ENCODE measurements at regions not wholly inside any gene's neighbourhood (a gene's known extent, or its start where the extent isn't known, plus 50 kb on each side); places are given as distances from the start of the nearest gene placed in this dataset.

- TF ChIP-seq, protein P1, sequence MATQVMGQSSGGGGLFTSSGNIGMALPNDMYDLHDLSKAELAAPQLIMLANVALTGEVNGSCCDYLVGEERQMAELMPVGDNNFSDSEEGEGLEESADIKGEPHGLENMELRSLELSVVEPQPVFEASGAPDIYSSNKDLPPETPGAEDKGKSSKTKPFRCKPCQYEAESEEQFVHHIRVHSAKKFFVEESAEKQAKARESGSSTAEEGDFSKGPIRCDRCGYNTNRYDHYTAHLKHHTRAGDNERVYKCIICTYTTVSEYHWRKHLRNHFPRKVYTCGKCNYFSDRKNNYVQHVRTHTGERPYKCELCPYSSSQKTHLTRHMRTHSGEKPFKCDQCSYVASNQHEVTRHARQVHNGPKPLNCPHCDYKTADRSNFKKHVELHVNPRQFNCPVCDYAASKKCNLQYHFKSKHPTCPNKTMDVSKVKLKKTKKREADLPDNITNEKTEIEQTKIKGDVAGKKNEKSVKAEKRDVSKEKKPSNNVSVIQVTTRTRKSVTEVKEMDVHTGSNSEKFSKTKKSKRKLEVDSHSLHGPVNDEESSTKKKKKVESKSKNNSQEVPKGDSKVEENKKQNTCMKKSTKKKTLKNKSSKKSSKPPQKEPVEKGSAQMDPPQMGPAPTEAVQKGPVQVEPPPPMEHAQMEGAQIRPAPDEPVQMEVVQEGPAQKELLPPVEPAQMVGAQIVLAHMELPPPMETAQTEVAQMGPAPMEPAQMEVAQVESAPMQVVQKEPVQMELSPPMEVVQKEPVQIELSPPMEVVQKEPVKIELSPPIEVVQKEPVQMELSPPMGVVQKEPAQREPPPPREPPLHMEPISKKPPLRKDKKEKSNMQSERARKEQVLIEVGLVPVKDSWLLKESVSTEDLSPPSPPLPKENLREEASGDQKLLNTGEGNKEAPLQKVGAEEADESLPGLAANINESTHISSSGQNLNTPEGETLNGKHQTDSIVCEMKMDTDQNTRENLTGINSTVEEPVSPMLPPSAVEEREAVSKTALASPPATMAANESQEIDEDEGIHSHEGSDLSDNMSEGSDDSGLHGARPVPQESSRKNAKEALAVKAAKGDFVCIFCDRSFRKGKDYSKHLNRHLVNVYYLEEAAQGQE (IDR thresholded peaks at IDR 0.05; ENCODE audit: low read depth): no peak
- TF ChIP-seq ZBTB7A (IDR thresholded peaks at IDR 0.05; ENCODE audit: low read depth) (no peak), FOXM1 (IDR thresholded peaks at IDR 0.05; ENCODE audit: borderline replicate concordance, low read depth) (no peak), MAX (IDR thresholded peaks at IDR 0.05) (no peak)
These were observed 341.3 kb downstream of the ARL4A start for GRCh38 chr7:13028825-13029099.

DNA sequence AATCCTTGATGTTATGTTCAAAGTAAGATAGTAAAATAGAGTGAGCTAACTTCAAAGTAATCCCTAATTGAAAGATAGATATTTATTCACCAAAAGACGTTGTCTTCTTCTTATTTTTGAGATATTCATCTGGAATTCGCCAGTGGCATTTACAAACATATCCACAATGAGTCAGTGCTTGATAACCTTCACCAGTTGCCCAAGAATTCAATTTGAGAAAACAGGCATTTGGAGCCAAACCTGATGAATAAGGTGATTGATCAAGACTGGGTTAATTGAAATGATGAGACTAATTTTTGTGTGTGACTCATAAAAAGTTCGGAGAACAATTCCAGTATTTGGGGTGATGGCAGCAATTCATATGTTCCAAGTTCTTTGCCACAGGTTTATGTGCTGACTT, 344.0 kb downstream of the ARL4A start:
- TF ChIP-seq CEBPB (IDR thresholded peaks at IDR 0.05) (no peak), TAF1 (IDR thresholded peaks at IDR 0.05; ENCODE audit: low read depth) (no peak), TCF12 (IDR thresholded peaks at IDR 0.05; ENCODE audit: low read depth) (no peak), EP300 (IDR thresholded peaks at IDR 0.05; ENCODE audit: borderline replicate concordance) (no peak), USF1 (IDR thresholded peaks at IDR 0.05) (no peak), RAD21 (IDR thresholded peaks at IDR 0.05; ENCODE audit: low read depth) (no peak), YY1 (IDR thresholded peaks at IDR 0.05; ENCODE audit: low read depth) (no peak), EGR1 (IDR thresholded peaks at IDR 0.05) (no peak), NFIC (IDR thresholded peaks at IDR 0.05) (no peak), MAX (IDR thresholded peaks at IDR 0.05) (no peak), CREB1 (IDR thresholded peaks at IDR 0.05; ENCODE audit: low read depth) (no peak), FOXM1 (IDR thresholded peaks at IDR 0.05; ENCODE audit: borderline replicate concordance, low read depth) (no peak), ZBTB7A (IDR thresholded peaks at IDR 0.05; ENCODE audit: low read depth) (no peak), TEAD4 (IDR thresholded peaks at IDR 0.05) (no peak)
- TF ChIP-seq, protein P1 (IDR thresholded peaks at IDR 0.05; ENCODE audit: low read depth): no peak

- no peak for TF ChIP-seq EGR1 (IDR thresholded peaks at IDR 0.05)
- TF ChIP-seq USF1 (IDR thresholded peaks at IDR 0.05): no peak
- no peak for TF ChIP-seq EP300 (IDR thresholded peaks at IDR 0.05; ENCODE audit: borderline replicate concordance)
- no peak for TF ChIP-seq FOXM1 (IDR thresholded peaks at IDR 0.05; ENCODE audit: borderline replicate concordance, low read depth)
- no peak for TF ChIP-seq ZBTB7A (IDR thresholded peaks at IDR 0.05; ENCODE audit: low read depth)
- no peak for TF ChIP-seq RAD21 (IDR thresholded peaks at IDR 0.05; ENCODE audit: low read depth)
- no peak for TF ChIP-seq TEAD4 (IDR thresholded peaks at IDR 0.05)
- no peak for TF ChIP-seq NFIC (IDR thresholded peaks at IDR 0.05)
- no peak for TF ChIP-seq TAF1 (IDR thresholded peaks at IDR 0.05; ENCODE audit: low read depth)
- TF ChIP-seq YY1 (IDR thresholded peaks at IDR 0.05; ENCODE audit: low read depth): no peak
- no peak for TF ChIP-seq MAX (IDR thresholded peaks at IDR 0.05)
- TF ChIP-seq, protein P1 (IDR thresholded peaks at IDR 0.05; ENCODE audit: low read depth): no peak
- no peak for TF ChIP-seq TCF12 (IDR thresholded peaks at IDR 0.05; ENCODE audit: low read depth)
- no peak for TF ChIP-seq CREB1 (IDR thresholded peaks at IDR 0.05; ENCODE audit: low read depth)
- no peak for TF ChIP-seq CEBPB (IDR thresholded peaks at IDR 0.05)
These were observed 344.7 kb downstream of the ARL4A start for GRCh38 chr7:13032084-13032483.

DNA sequence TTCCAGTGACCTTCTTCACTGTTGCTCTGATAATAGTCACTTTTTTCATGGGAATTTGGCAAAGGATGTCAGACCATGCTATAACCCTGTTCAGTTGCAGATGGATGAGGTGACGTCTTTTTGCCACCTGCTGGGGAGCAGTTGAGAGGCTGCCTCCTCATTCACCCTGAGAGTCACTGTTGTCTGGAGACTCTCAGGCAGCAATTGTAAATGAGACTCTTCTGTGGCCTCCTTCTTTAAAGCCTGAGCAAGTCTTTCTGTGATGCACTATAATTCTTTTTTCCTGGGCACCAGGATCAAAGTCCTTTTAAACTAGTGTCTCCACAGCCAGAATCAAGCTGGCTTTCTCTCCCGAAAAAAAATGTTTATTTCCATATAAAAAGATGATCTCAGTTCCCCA, 345.1 kb downstream of the ARL4A start:
- TF ChIP-seq FOXM1 (IDR thresholded peaks at IDR 0.05; ENCODE audit: borderline replicate concordance, low read depth) (no peak), USF1 (IDR thresholded peaks at IDR 0.05) (no peak), TEAD4 (IDR thresholded peaks at IDR 0.05) (no peak), EP300 (IDR thresholded peaks at IDR 0.05; ENCODE audit: borderline replicate concordance) (no peak), ZBTB7A (IDR thresholded peaks at IDR 0.05; ENCODE audit: low read depth) (no peak), TCF12 (IDR thresholded peaks at IDR 0.05; ENCODE audit: low read depth) (no peak), TAF1 (IDR thresholded peaks at IDR 0.05; ENCODE audit: low read depth) (no peak), CREB1 (IDR thresholded peaks at IDR 0.05; ENCODE audit: low read depth) (no peak), RAD21 (IDR thresholded peaks at IDR 0.05; ENCODE audit: low read depth) (no peak), CEBPB (IDR thresholded peaks at IDR 0.05) (no peak)
